HUES6 (cell line): ENCODE measurements at regions not wholly inside any gene's neighbourhood (a gene's known extent, or its start where the extent isn't known, plus 50 kb on each side); places are given as distances from the start of the nearest gene placed in this dataset.

ENCODE experiments used
- H3K27ac ChIP-seq: 2 replicates; pipeline ENCODE4 v1.7.0; 2013; ENCODE audit warnings: low read depth, mild to moderate bottlenecking, low read length, inconsistent platforms
- H3K27me3 ChIP-seq: 2 replicates; pipeline ENCODE4 v1.6.1; 2013; ENCODE audit warnings: low read length; ENCODE audit not compliant: control insufficient read depth, insufficient read depth
- H3K36me3 ChIP-seq: 2 replicates; pipeline ENCODE4 v1.6.1; 2013; ENCODE audit warnings: low read length; ENCODE audit not compliant: control insufficient read depth, insufficient read depth
- H3K4me1 ChIP-seq: 2 replicates; pipeline ENCODE4 v1.6.1; 2013; ENCODE audit warnings: low read length; ENCODE audit not compliant: control insufficient read depth, insufficient read depth
- H3K4me3 ChIP-seq: 2 replicates; pipeline ENCODE4 v1.5.1; 2013; ENCODE audit warnings: low read depth, low read length
- H3K9ac ChIP-seq: one replicate; pipeline ENCODE4 v1.6.1; 2013; ENCODE audit warnings: mild to moderate bottlenecking, low read length
- H3K9me3 ChIP-seq: 2 replicates; pipeline ENCODE4 v1.6.1; 2013; ENCODE audit warnings: low read depth, low read length; ENCODE audit not compliant: control insufficient read depth, insufficient read depth

- H3K4me3 ChIP-seq = no peak overlapping the region
Measured at GRCh38 chr2:83323038-83323437, 1136.0 kb downstream of the SUCLG1 start.

GRCh38 chr2:83320053-83320452 lies 1139.0 kb downstream of the SUCLG1 start:
- Histone ChIP-seq H3K27me3 (no peaks in the 10 kb centered on the region), H3K36me3 (no peaks in the 10 kb centered on the region), H3K9me3 (no peaks in the 10 kb centered on the region), H3K4me1 (no peaks in the 10 kb centered on the region), H3K27ac (no peak overlapping the region), H3K4me3 (no peak overlapping the region), H3K9ac (no peak overlapping the region)

More at GRCh38 chr2:83323038-83323437, 1136.0 kb downstream of the SUCLG1 start:
- no peaks in the 10 kb centered on the region for H3K4me1 ChIP-seq
- no peak overlapping the region for H3K27ac ChIP-seq
- H3K9ac ChIP-seq = no peak overlapping the region
- H3K9me3 ChIP-seq = no peaks in the 10 kb centered on the region
- H3K27me3 ChIP-seq = no peaks in the 10 kb centered on the region
- H3K36me3 ChIP-seq = no peaks in the 10 kb centered on the region

GRCh38 chr2:83305758-83306378 lies 1153.2 kb downstream of the SUCLG1 start:
- H3K27me3 ChIP-seq = no peaks in the 10 kb centered on the region
- no peaks in the 10 kb centered on the region for H3K4me1 ChIP-seq
- H3K9me3 ChIP-seq = no peaks in the 10 kb centered on the region; the same call in 1 of the 2 replicates
- H3K4me3 ChIP-seq = no peak overlapping the region
- H3K9ac ChIP-seq = no peak overlapping the region
- H3K36me3 ChIP-seq = no peaks in the 10 kb centered on the region
- H3K27ac ChIP-seq = no peak overlapping the region; the same call in 1 of the 2 replicates

- Histone ChIP-seq H3K9ac (no peak overlapping the region), H3K9me3 (peaks cover 19% of the 10 kb centered on the region; the same call in 1 of the 2 replicates), H3K27ac (no peak overlapping the region), H3K27me3 (no peaks in the 10 kb centered on the region), H3K4me1 (no peaks in the 10 kb centered on the region), H3K36me3 (peaks cover 4% of the 10 kb centered on the region; the same call in 1 of the 2 replicates), H3K4me3 (no peak overlapping the region)
Measured at GRCh38 chr2:83291083-83291482, 1168.0 kb downstream of the SUCLG1 start.

GRCh38 chr2:83282841-83283240 lies 1176.2 kb downstream of the SUCLG1 start:
- peaks cover 17% of the 10 kb centered on the region; the same call in 1 of the 2 replicates for H3K9me3 ChIP-seq
- H3K27ac ChIP-seq = peak overlapping the region; percentile 97
- no peak overlapping the region for H3K9ac ChIP-seq
- no peaks in the 10 kb centered on the region for H3K36me3 ChIP-seq
- no peaks in the 10 kb centered on the region for H3K27me3 ChIP-seq
- H3K4me1 ChIP-seq = peaks cover 22% of the 10 kb centered on the region
- no peak overlapping the region for H3K4me3 ChIP-seq

- Histone ChIP-seq H3K4me1 (peaks cover 22% of the 10 kb centered on the region), H3K27me3 (no peaks in the 10 kb centered on the region), H3K4me3 (no peak overlapping the region), H3K9ac (no peak overlapping the region), H3K9me3 (peaks cover 14% of the 10 kb centered on the region; the same call in 1 of the 2 replicates), H3K27ac (peak overlapping the region; percentile 97), H3K36me3 (no peaks in the 10 kb centered on the region)
Measured at GRCh38 chr2:83282043-83282795, 1176.9 kb downstream of the SUCLG1 start.

- Histone ChIP-seq H3K36me3 (no peaks in the 10 kb centered on the region), H3K27me3 (no peaks in the 10 kb centered on the region), H3K4me3 (no peak overlapping the region), H3K4me1 (peaks cover 15% of the 10 kb centered on the region), H3K9me3 (peaks cover 14% of the 10 kb centered on the region; the same call in 1 of the 2 replicates), H3K27ac (no peak overlapping the region), H3K9ac (no peak overlapping the region)
Measured at GRCh38 chr2:83280391-83280790, 1178.7 kb downstream of the SUCLG1 start.

- Histone ChIP-seq H3K36me3 (no peaks in the 10 kb centered on the region), H3K4me3 (no peak overlapping the region), H3K27me3 (no peaks in the 10 kb centered on the region), H3K27ac (no peak overlapping the region), H3K9ac (no peak overlapping the region), H3K4me1 (no peaks in the 10 kb centered on the region), H3K9me3 (peaks cover 7% of the 10 kb centered on the region; the same call in 1 of the 2 replicates)
Measured at GRCh38 chr2:83273322-83273721, 1185.8 kb downstream of the SUCLG1 start.

GRCh38 chr2:83261591-83262136 lies 1197.4 kb downstream of the SUCLG1 start:
- H3K36me3 ChIP-seq = no peaks in the 10 kb centered on the region
- no peak overlapping the region for H3K4me3 ChIP-seq
- H3K9ac ChIP-seq = no peak overlapping the region
- H3K9me3 ChIP-seq = no peaks in the 10 kb centered on the region
- H3K27me3 ChIP-seq = no peaks in the 10 kb centered on the region
- H3K27ac ChIP-seq = no peak overlapping the region
- H3K4me1 ChIP-seq = 0 out of 2 replicates have a peak, but pooled peaks cover 4% of the 10 kb centered on the region

- H3K9ac ChIP-seq = no peak overlapping the region
- no peaks in the 10 kb centered on the region for H3K27me3 ChIP-seq
- H3K36me3 ChIP-seq = no peaks in the 10 kb centered on the region
- H3K9me3 ChIP-seq = no peaks in the 10 kb centered on the region
- no peaks in the 10 kb centered on the region for H3K4me1 ChIP-seq
- H3K4me3 ChIP-seq = no peak overlapping the region
- H3K27ac ChIP-seq = no peak overlapping the region
Measured at GRCh38 chr2:83253848-83254247, 1205.2 kb downstream of the SUCLG1 start.

GRCh38 chr2:83251321-83251872 lies 1207.7 kb downstream of the SUCLG1 start:
- H3K27me3 ChIP-seq = no peaks in the 10 kb centered on the region
- H3K27ac ChIP-seq = no peak overlapping the region
- H3K9ac ChIP-seq = no peak overlapping the region
- no peaks in the 10 kb centered on the region for H3K4me1 ChIP-seq
- no peak overlapping the region for H3K4me3 ChIP-seq
- H3K36me3 ChIP-seq = no peaks in the 10 kb centered on the region
- peaks cover 4% of the 10 kb centered on the region for H3K9me3 ChIP-seq
